ENCODE measurements at regions not wholly inside any gene's neighbourhood (a gene's known extent, or its start where the extent isn't known, plus 50 kb on each side); places are given as distances from the start of the nearest gene placed in this dataset.

DNA sequence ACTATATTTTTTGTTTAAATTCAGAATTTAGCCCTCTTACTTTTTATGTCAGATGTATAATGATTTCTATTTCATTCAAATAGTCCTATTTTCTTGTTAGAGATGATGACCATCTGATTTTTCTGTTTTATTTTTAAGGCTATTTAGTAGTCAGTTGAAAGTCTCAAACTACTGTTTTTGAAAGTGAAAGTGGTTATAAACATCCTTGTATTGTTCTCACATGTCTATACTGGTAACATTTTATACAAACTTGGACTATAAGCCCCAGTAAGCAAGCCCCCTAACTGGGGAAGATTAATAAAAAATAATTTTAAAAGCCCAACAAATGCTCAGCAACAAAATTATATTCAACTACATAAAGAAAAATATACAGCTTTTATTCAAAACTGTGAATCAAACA is 271.3 kb upstream of the RGS18 start:
- no peaks in the 10 kb centered on the region for H3K4me1 ChIP-seq
- H3K36me3 ChIP-seq, result no peaks in the 10 kb centered on the region
- H3K9me3 ChIP-seq, result no peaks in the 10 kb centered on the region
- no peaks in the 10 kb centered on the region for H3K27me3 ChIP-seq (replicated peaks in 1 of 7)
- DNase-seq, result no peak
- intact Hi-C loops (cut with DNase I; ENCODE audit: low total_unique reads), result no loop called here
- TF ChIP-seq POLR2A (IDR thresholded peaks at IDR 0.05), result no peak
- TF ChIP-seq POLR2AphosphoS5 (IDR thresholded peaks at IDR 0.05), result no peak
- no peak overlapping the region for H3K27ac ChIP-seq
- no peak overlapping the region for H3K4me3 ChIP-seq

GRCh38 chr1:191888996-191889622 is 269.2 kb upstream of the RGS18 start:
- no peaks in the 10 kb centered on the region for H3K4me1 ChIP-seq
- 70 to 85% (median 82%) methylated on average over 4 of the region's 4 CpGs for WGBS, 5 donors
- intact Hi-C loops (cut with DNase I; ENCODE audit: low total_unique reads), result no loop called here
- no peaks in the 10 kb centered on the region for H3K27me3 ChIP-seq (replicated peaks in 1 of 7)
- TF ChIP-seq POLR2A (IDR thresholded peaks at IDR 0.05) (no peak), POLR2AphosphoS5 (IDR thresholded peaks at IDR 0.05) (no peak)
- TF ChIP-seq, protein P1, sequence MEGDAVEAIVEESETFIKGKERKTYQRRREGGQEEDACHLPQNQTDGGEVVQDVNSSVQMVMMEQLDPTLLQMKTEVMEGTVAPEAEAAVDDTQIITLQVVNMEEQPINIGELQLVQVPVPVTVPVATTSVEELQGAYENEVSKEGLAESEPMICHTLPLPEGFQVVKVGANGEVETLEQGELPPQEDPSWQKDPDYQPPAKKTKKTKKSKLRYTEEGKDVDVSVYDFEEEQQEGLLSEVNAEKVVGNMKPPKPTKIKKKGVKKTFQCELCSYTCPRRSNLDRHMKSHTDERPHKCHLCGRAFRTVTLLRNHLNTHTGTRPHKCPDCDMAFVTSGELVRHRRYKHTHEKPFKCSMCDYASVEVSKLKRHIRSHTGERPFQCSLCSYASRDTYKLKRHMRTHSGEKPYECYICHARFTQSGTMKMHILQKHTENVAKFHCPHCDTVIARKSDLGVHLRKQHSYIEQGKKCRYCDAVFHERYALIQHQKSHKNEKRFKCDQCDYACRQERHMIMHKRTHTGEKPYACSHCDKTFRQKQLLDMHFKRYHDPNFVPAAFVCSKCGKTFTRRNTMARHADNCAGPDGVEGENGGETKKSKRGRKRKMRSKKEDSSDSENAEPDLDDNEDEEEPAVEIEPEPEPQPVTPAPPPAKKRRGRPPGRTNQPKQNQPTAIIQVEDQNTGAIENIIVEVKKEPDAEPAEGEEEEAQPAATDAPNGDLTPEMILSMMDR (IDR thresholded peaks at IDR 0.05 in 8 of 11, conservative IDR thresholded peaks at IDR 0.05 in 3 of 11), result no peak
- H3K27ac ChIP-seq, result no peak overlapping the region
- no peak for DNase-seq
- H3K9me3 ChIP-seq, result no peaks in the 10 kb centered on the region
- H3K36me3 ChIP-seq, result no peaks in the 10 kb centered on the region
- H3K4me3 ChIP-seq, result no peak overlapping the region

GRCh38 chr1:191889623-191890003 is 268.6 kb upstream of the RGS18 start:
- 81 to 87% (median 84%) methylated on average over 3 of the region's 3 CpGs for WGBS, 5 donors
- H3K4me3 ChIP-seq, result no peak overlapping the region
- DNase-seq, result no peak
- no peak overlapping the region for H3K27ac ChIP-seq
- no peaks in the 10 kb centered on the region for H3K27me3 ChIP-seq (replicated peaks in 1 of 7)
- H3K4me1 ChIP-seq, result no peaks in the 10 kb centered on the region
- H3K9me3 ChIP-seq, result no peaks in the 10 kb centered on the region
- TF ChIP-seq POLR2AphosphoS5 (IDR thresholded peaks at IDR 0.05), result no peak
- TF ChIP-seq, protein P1 (IDR thresholded peaks at IDR 0.05 in 8 of 11, conservative IDR thresholded peaks at IDR 0.05 in 3 of 11), result no peak
- no peak for TF ChIP-seq POLR2A (IDR thresholded peaks at IDR 0.05)
- no peaks in the 10 kb centered on the region for H3K36me3 ChIP-seq
- intact Hi-C loops (cut with DNase I; ENCODE audit: low total_unique reads), result no loop called here

DNA sequence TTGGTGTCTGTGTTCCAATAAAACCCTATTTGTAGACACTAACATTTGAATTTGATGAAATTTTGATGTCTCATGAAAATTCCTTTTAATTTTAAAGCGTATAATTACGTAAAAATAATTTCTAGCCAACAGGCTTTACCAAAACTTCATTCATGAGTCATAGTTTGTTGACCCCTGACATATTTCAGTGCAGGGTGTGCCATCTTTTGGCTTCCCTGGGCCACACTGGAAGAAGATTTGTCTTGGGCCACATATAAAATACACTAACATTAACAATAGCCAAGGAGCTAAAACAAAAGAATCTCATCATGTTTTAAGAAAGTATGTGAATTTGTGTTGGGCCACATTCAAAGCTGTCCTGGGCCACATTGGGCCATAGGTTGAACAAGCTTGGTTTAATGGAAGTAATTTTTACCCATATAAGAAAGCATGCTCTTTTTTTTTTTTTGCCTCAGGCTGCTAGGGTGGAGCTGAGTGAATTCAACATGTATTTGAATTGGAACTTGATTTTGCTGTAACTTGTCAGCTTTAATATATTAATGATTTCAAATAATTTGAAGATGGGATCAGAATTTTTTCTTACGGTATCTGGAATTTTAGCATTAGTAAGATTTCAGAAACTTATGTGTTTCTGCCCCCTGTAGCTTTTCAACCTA is 267.7 kb upstream of the RGS18 start:
- no peaks in the 10 kb centered on the region for H3K4me1 ChIP-seq
- no peaks in the 10 kb centered on the region for H3K9me3 ChIP-seq
- 89 to 95% (median 93%) methylated on average over 3 of the region's 3 CpGs for WGBS, 5 donors
- TF ChIP-seq POLR2AphosphoS5 (IDR thresholded peaks at IDR 0.05), result no peak
- TF ChIP-seq, protein P1 (IDR thresholded peaks at IDR 0.05 in 8 of 11, conservative IDR thresholded peaks at IDR 0.05 in 3 of 11), result no peak
- TF ChIP-seq POLR2A (IDR thresholded peaks at IDR 0.05), result no peak
- H3K27ac ChIP-seq, result no peak overlapping the region
- no peaks in the 10 kb centered on the region for H3K27me3 ChIP-seq (replicated peaks in 1 of 7)
- no peaks in the 10 kb centered on the region for H3K36me3 ChIP-seq
- H3K4me3 ChIP-seq, result no peak overlapping the region
- DNase-seq, result no peak
- intact Hi-C loops (cut with DNase I; ENCODE audit: low total_unique reads), result no loop called here
